Adrenal gland (tissue), 9 donors: ENCODE measurements at regions not wholly inside any gene's neighbourhood (a gene's known extent, or its start where the extent isn't known, plus 50 kb on each side); places are given as distances from the start of the nearest gene placed in this dataset.

ENCODE experiments used
- DNase-seq, 7 donors: peaks; one replicate each; pipeline ENCODE4 v3.0.0-alpha.2; 2019 to 2020
- H3K27ac ChIP-seq, 5 donors: fragments of 200-600 bp; sonication (generic) in 4 of 5; 1 replicate in 3 of 5; 2 replicates in 2 of 5; pipeline versions ENCODE4 v1.5.1 to v1.8.0; 2016 to 2020; ENCODE audit warnings: mild to moderate bottlenecking in 1 of 5
- H3K27me3 ChIP-seq: fragments of 200-600 bp; 2 replicates; pipeline ENCODE4 v1.8.0; 2021
- H3K36me3 ChIP-seq, 2 donors: fragments of 200-600 bp; replicated peaks in 1 of 2; 1 replicate in 1 of 2; 2 replicates in 1 of 2; pipeline versions ENCODE4 v1.5.1 to v1.8.0; 2018 to 2022
- H3K4me1 ChIP-seq, 2 donors: fragments of 200-600 bp; replicated peaks in 1 of 2; 1 replicate in 1 of 2; 2 replicates in 1 of 2; pipeline versions ENCODE4 v1.5.1 to v1.8.0; 2018 to 2021
- H3K4me3 ChIP-seq, 4 donors: fragments of 200-600 bp; sonication (generic) in 3 of 4; one replicate each; pipeline ENCODE4 v1.5.1; 2016 to 2018
- H3K9me3 ChIP-seq, 3 donors: fragments of 200-600 bp; sonication (generic) in 1 of 3; replicated peaks in 1 of 3; 1 replicate in 2 of 3; 2 replicates in 1 of 3; pipeline versions ENCODE4 v1.5.1 to v1.8.0; 2016 to 2021
- POLR2A ChIP-seq, 2 donors: fragments of 450-650 bp; IDR thresholded peaks; one replicate each; pipeline ENCODE4 v1.6.1; 2017; ENCODE audit warnings: antibody characterized with exemption in 2 of 2, mild to moderate bottlenecking in 2 of 2, moderate library complexity in 1 of 2
- WGBS, 4 donors: extraction: QIAGEN DNeasy Blood & Tissue Kit in 2 of 4; methylation state at CpG; one replicate each; pipeline versions ENCODE4 v1.1.5 to v1.1.7; 2013 to 2017; 5-methylcytosine and 5-hydroxymethylcytosine counted together
- intact Hi-C, 2 donors: fragments of 100-400 bp; cut with DNase I; formaldehyde crosslinking; loops; one replicate each; pipeline versions ENCODE4 v1.14.1 to v1.15.0; 2022 to 2023
- TF ChIP-seq, protein P1 (sequence below), 6 experiments: fragments of 450-650 bp in 4 of 6; fragments of 200-600 bp in 2 of 6; sonication (generic) in 1 of 6; IDR thresholded peaks; 1 replicate in 5 of 6; 2 replicates in 1 of 6; pipeline versions ENCODE4 v1.5.1 to v1.8.0; 2016 to 2021; ENCODE audit warnings: antibody characterized with exemption in 6 of 6, mild to moderate bottlenecking in 2 of 6, moderate library complexity in 1 of 6
- donor health status: healthy with polysubstance abuse.
- donor health status: Bipolar disorder and iron deficiency.
- donor health status: DM: yes; HTN: yes; CAD: no.
- donor health status: DM: no; HTN: no; CAD: no.
- donor health status: DM: no; HTN: no; CAD: no.

DNA sequence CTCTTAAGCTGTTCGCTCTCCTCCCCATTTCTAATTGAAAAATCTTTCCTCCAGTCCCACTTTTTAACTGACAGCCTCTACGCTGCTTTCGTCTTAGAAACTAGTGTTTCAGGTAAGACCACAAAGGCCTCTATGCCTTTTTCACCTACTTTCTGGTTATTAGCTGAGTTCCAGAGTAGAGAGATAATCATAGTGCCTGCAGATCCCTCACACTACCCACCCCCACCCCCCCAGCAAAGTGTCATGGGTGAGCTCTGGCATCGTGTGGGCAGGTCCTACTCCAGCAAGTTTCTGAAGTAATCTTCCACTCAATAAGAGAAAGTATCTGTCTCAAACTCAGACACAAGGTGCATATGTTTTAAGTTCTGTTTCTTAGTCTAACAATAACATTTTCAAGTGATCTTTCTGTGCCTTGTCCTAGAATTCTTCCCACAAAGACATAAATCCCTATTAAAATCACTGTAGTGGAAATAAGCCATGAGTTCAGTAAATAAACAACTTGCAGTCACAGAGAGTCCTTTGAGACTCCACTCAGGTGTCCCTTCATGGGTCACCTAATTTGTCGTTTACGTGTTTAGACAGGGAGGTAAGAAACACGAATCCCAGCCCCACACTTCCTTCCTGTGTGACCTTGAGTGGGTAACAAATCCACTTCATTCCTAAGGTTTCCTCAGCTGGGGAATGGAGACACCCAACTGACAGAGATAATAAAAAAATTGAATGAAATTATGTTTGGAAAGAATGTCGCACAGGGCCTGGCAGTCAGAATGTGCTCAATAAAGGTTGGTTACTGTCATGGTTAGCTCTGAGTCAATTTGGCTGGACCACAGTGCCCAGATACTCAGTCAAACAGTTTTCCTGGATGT, 228.9 kb upstream of the CAND1 start:
- no peak overlapping the region for H3K4me3 ChIP-seq
- TF ChIP-seq, protein P1, sequence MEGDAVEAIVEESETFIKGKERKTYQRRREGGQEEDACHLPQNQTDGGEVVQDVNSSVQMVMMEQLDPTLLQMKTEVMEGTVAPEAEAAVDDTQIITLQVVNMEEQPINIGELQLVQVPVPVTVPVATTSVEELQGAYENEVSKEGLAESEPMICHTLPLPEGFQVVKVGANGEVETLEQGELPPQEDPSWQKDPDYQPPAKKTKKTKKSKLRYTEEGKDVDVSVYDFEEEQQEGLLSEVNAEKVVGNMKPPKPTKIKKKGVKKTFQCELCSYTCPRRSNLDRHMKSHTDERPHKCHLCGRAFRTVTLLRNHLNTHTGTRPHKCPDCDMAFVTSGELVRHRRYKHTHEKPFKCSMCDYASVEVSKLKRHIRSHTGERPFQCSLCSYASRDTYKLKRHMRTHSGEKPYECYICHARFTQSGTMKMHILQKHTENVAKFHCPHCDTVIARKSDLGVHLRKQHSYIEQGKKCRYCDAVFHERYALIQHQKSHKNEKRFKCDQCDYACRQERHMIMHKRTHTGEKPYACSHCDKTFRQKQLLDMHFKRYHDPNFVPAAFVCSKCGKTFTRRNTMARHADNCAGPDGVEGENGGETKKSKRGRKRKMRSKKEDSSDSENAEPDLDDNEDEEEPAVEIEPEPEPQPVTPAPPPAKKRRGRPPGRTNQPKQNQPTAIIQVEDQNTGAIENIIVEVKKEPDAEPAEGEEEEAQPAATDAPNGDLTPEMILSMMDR (IDR thresholded peaks at IDR 0.05): no peak
- no peak for TF ChIP-seq POLR2A (IDR thresholded peaks at IDR 0.05)
- H3K9me3 ChIP-seq: no peaks in the 10 kb centered on the region
- H3K36me3 ChIP-seq: no peaks in the 10 kb centered on the region
- intact Hi-C loops: no loop called here
- peaks cover 6 to 13% of the 10 kb centered on the region in 2 donors for H3K4me1 ChIP-seq
- DNase-seq: no peak
- H3K27me3 ChIP-seq: no peaks in the 10 kb centered on the region
- no peak overlapping the region for H3K27ac ChIP-seq
- WGBS, 4 donors: 68 to 78% (median 72%) methylated on average over 8 of the region's 8 CpGs

DNA sequence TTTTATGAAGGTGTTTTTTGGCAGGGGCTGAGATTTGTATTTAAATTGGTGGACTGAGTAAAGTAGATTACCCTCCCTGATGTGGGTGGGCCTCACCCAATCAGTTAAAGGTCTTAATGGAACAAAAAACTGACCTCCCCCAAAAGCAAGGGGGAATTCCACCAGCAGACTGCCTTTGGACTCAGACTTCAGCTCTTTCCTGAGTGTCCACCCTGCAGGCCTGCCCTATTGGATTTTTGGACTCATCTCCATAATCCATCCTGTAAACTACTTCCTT, 228.4 kb upstream of the CAND1 start:
- TF ChIP-seq, protein P1 (IDR thresholded peaks at IDR 0.05): no peak
- TF ChIP-seq POLR2A (IDR thresholded peaks at IDR 0.05): no peak
- intact Hi-C loops: no loop called here
- Histone ChIP-seq H3K4me3 (no peak overlapping the region), H3K27ac (no peak overlapping the region), H3K36me3 (no peaks in the 10 kb centered on the region), H3K27me3 (no peaks in the 10 kb centered on the region), H3K4me1 (peaks cover 6 to 13% of the 10 kb centered on the region in 2 donors), H3K9me3 (no peaks in the 10 kb centered on the region)
- no peak for DNase-seq

GRCh38 chr12:67042697-67043131, 226.4 kb upstream of the CAND1 start:
- peak; percentile 30 to 74 (median 59) for DNase-seq
- H3K27ac ChIP-seq: peak overlapping the region in 1 of 5 donors; percentile 19
- H3K36me3 ChIP-seq: no peaks in the 10 kb centered on the region
- TF ChIP-seq POLR2A (IDR thresholded peaks at IDR 0.05): no peak
- TF ChIP-seq, protein P1 (IDR thresholded peaks at IDR 0.05): no peak
- H3K4me3 ChIP-seq: no peak overlapping the region
- H3K27me3 ChIP-seq: no peaks in the 10 kb centered on the region
- no peaks in the 10 kb centered on the region for H3K9me3 ChIP-seq
- intact Hi-C loops: no loop called here
- 55 to 78% (median 62%) methylated on average over 1 to 2 of the region's 2 CpGs for WGBS, 4 donors
- peaks cover 6 to 13% of the 10 kb centered on the region in 2 donors for H3K4me1 ChIP-seq

DNA sequence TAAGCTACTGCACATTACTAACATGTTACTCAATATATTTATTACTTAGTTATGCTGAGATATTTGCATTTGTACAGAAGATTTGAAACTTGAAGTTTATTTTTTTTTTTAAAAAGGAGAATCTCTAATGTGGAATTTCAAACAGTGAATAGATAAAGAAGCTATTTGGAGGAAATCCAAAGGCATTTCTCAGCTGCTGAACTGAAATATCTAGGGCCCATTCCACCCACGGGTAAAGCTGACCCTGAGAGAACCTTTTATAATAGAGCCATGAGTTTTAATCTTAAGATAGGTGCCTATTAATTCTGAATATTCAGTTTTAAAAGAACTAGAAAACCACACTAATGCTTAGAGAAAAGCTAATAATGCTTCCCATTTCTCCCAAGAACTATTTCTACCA, 225.4 kb upstream of the CAND1 start:
- WGBS, 4 donors: 15 to 24% (median 18%) methylated on average over 1 of the region's 1 CpG
- H3K4me1 ChIP-seq: peaks cover 6 to 13% of the 10 kb centered on the region in 2 donors

More for the DNA sequence above, 225.4 kb upstream of the CAND1 start:
- TF ChIP-seq POLR2A (IDR thresholded peaks at IDR 0.05): no peak
- TF ChIP-seq, protein P1 (IDR thresholded peaks at IDR 0.05): no peak
- no peaks in the 10 kb centered on the region for H3K9me3 ChIP-seq
- no peak for DNase-seq
- H3K27ac ChIP-seq: no peak overlapping the region
- no peak overlapping the region for H3K4me3 ChIP-seq
- no peaks in the 10 kb centered on the region for H3K27me3 ChIP-seq
- no peaks in the 10 kb centered on the region for H3K36me3 ChIP-seq
- intact Hi-C loops: no loop called here
